Neural crest cell (in vitro differentiated cells): ENCODE measurements at regions not wholly inside any gene's neighbourhood (a gene's known extent, or its start where the extent isn't known, plus 50 kb on each side); places are given as distances from the start of the nearest gene placed in this dataset.

Source experiments
- DNase-seq: peaks from one replicate; pipeline ENCODE4 v3.0.0; 2021; ENCODE audit warnings: low read depth, mixed read lengths, low spot score
- H3K27ac Mint-ChIP-seq: one replicate; pipeline ENCODE4 v1.8.0; 2021; ENCODE audit warnings: mild to moderate bottlenecking, mixed read lengths; ENCODE audit not compliant: unreplicated experiment
- H3K27me3 Mint-ChIP-seq: 2 replicates; pipeline ENCODE4 v1.8.0; 2021; ENCODE audit warnings: low read depth, mild to moderate bottlenecking, mixed read lengths
- H3K36me3 Mint-ChIP-seq: 2 replicates; pipeline ENCODE4 v1.8.0; 2021; ENCODE audit warnings: low read depth, mild to moderate bottlenecking, mixed read lengths
- H3K4me1 Mint-ChIP-seq: 2 replicates; pipeline ENCODE4 v1.8.0; 2021; ENCODE audit warnings: mixed read lengths
- H3K4me3 Mint-ChIP-seq: one replicate; pipeline ENCODE4 v1.8.0; 2021; ENCODE audit warnings: mild to moderate bottlenecking, mixed read lengths
- H3K9me3 Mint-ChIP-seq: 2 replicates; pipeline ENCODE4 v1.8.0; 2021; ENCODE audit warnings: mixed read lengths
- TF ChIP-seq, protein P1 (sequence below): fragments of 200-600 bp; sonication (generic); conservative IDR thresholded peaks from 2 replicates; pipeline ENCODE4 v1.5.0; 2021; ENCODE audit warnings: antibody characterized with exemption, mild to moderate bottlenecking

DNA sequence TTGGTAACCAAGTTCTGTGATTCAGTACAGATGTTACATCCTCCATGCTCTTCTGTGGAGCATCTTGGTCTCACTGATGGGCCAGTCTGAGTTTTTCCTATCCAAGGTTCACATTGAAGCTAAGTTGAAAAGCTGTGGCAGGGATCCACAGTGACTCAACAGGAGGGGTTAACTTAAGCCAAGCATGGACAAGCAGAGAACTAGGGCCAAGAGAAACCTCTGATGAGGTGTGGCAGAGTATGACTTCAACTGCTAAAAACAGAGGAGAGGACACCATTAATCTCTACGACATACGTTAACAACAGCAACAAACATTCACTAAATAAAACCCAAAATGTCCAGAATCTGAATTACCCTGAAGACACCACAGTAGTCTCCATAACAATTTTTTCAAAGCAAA, 268.1 kb upstream of the UBE2E2 start:
- H3K27me3 Mint-ChIP-seq = no peaks in the 10 kb centered on the region
- DNase-seq = no peak
- no peaks in the 10 kb centered on the region for H3K36me3 Mint-ChIP-seq
- TF ChIP-seq, protein P1, sequence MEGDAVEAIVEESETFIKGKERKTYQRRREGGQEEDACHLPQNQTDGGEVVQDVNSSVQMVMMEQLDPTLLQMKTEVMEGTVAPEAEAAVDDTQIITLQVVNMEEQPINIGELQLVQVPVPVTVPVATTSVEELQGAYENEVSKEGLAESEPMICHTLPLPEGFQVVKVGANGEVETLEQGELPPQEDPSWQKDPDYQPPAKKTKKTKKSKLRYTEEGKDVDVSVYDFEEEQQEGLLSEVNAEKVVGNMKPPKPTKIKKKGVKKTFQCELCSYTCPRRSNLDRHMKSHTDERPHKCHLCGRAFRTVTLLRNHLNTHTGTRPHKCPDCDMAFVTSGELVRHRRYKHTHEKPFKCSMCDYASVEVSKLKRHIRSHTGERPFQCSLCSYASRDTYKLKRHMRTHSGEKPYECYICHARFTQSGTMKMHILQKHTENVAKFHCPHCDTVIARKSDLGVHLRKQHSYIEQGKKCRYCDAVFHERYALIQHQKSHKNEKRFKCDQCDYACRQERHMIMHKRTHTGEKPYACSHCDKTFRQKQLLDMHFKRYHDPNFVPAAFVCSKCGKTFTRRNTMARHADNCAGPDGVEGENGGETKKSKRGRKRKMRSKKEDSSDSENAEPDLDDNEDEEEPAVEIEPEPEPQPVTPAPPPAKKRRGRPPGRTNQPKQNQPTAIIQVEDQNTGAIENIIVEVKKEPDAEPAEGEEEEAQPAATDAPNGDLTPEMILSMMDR = no peak
- no peaks in the 10 kb centered on the region for H3K4me1 Mint-ChIP-seq
- no peak overlapping the region for H3K4me3 Mint-ChIP-seq
- H3K9me3 Mint-ChIP-seq = no peaks in the 10 kb centered on the region
- no peak overlapping the region for H3K27ac Mint-ChIP-seq

DNA sequence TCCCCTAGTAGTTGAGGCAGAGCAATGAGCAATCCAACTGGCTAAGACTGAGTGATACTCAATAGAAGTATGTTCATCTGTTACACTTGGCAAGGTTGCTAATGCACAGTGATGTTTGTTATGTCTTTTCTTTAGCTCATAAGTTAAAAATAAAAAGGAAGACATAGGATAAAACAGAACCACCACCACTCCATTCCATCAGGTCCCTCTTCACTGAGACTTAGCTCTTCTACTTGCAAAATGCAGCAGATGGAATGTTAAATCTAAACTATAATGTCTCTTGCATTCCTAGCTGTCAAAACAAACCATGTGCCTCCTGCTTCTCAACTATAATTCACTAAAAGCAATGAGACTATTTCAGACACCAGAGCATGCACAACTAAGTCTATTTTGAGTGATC, 265.6 kb upstream of the UBE2E2 start:
- DNase-seq = no peak
- TF ChIP-seq, protein P1 = no peak
- Mint-ChIP-seq H3K27me3 (no peaks in the 10 kb centered on the region), H3K27ac (no peak overlapping the region), H3K4me3 (no peak overlapping the region), H3K9me3 (no peaks in the 10 kb centered on the region), H3K36me3 (no peaks in the 10 kb centered on the region), H3K4me1 (no peaks in the 10 kb centered on the region)

DNA sequence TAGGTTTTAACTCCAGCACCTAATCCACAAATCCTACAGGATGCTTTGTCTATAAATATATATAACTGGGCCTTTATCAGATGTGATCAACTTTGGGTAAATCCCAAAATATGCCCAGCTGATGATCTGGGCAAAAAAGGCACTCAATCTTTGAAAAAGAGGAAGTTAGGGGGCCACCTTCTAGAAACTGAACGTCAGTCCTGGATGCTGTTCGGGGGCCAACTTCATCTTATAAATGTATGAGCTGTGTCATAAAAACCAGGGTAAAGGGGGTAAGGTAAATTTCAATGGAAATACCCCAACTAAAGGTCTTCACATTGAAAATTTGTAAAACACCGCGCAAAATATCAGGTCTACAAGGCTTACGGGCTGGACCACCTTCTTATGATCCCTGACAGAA, 264.4 kb upstream of the UBE2E2 start:
- Mint-ChIP-seq H3K9me3 (no peaks in the 10 kb centered on the region), H3K4me1 (no peaks in the 10 kb centered on the region), H3K36me3 (no peaks in the 10 kb centered on the region), H3K27ac (no peak overlapping the region), H3K4me3 (no peak overlapping the region), H3K27me3 (no peaks in the 10 kb centered on the region)
- DNase-seq = no peak
- TF ChIP-seq, protein P1 = no peak

DNA sequence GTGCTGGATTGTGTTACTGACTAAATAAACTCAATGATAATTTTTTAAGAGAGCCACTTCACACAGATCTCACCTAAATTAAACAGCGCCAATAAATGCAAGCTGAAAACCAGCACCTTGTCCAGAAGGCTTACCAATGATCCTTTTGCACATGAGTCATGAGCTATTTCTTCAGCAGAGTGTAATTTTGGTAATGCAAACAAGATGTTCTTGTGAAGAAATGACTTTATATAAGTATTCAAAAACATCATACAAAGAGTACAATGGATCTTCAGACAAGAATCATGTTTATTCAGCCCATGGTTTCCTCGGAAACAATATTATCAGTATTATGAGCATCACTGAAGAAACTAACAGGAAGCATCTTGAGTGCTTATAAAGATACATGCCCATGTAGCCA, 263.8 kb upstream of the UBE2E2 start:
- no peak for DNase-seq
- H3K4me3 Mint-ChIP-seq = no peak overlapping the region
- no peaks in the 10 kb centered on the region for H3K27me3 Mint-ChIP-seq

DNA sequence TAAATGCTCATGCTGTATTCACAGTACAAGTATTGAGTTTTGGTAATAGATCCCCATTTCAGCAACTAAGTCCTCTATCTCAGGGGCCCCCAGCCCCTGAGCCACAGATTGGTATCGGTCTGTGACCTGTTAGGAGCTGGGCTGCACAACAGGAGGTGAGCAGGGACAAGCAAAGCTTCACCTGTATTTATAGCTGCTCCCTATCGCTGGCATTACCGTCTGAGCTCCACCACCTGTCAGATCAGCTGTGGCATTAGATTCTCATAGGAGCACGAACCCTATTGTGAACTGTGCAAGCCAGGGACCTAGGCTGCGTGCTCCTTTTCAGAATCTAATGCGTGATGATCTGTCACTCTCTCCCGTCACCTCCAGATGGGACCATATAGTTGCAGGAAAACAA, 262.8 kb upstream of the UBE2E2 start:
- H3K27ac Mint-ChIP-seq = no peak overlapping the region
- no peak overlapping the region for H3K4me3 Mint-ChIP-seq
- no peaks in the 10 kb centered on the region for H3K36me3 Mint-ChIP-seq
- TF ChIP-seq, protein P1 = no peak
- no peaks in the 10 kb centered on the region for H3K4me1 Mint-ChIP-seq
- no peaks in the 10 kb centered on the region for H3K9me3 Mint-ChIP-seq
- no peak for DNase-seq
- no peaks in the 10 kb centered on the region for H3K27me3 Mint-ChIP-seq

More for the DNA sequence above, 263.8 kb upstream of the UBE2E2 start:
- no peaks in the 10 kb centered on the region for H3K36me3 Mint-ChIP-seq
- H3K27ac Mint-ChIP-seq = no peak overlapping the region
- H3K4me1 Mint-ChIP-seq = no peaks in the 10 kb centered on the region
- TF ChIP-seq, protein P1 = no peak
- H3K9me3 Mint-ChIP-seq = no peaks in the 10 kb centered on the region

DNA sequence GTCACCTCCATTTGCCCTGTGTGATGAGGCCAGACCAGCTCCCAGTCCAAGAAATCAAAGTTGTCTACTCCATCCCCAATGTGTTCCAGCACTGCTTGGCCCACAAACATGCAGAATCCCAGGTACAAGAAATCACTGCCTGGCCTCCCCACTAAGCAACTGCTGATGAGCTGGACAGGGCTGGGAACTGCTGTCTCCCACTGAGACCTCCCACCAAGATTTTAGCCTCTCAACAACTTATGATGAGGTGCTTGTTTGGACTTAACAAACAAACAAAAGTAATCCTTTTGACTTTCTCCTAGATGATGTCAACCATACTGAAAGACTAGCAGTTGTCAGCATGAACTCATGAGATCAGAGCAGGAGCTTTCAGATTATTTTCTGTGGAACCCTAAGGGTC, 260.1 kb upstream of the UBE2E2 start:
- H3K4me3 Mint-ChIP-seq = no peak overlapping the region
- no peaks in the 10 kb centered on the region for H3K27me3 Mint-ChIP-seq
- TF ChIP-seq, protein P1 = no peak
- peaks cover 7% of the 10 kb centered on the region for H3K4me1 Mint-ChIP-seq
- no peak overlapping the region for H3K27ac Mint-ChIP-seq
- DNase-seq = no peak
- peaks cover 2% of the 10 kb centered on the region for H3K9me3 Mint-ChIP-seq
- H3K36me3 Mint-ChIP-seq = no peaks in the 10 kb centered on the region
